Body of pancreas (tissue), 4 donors: ENCODE measurements at regions not wholly inside any gene's neighbourhood (a gene's known extent, or its start where the extent isn't known, plus 50 kb on each side); places are given as distances from the start of the nearest gene placed in this dataset.

Experiments used
- ATAC-seq: fragments of 150-250 bp; one replicate; pipeline ENCODE4 v1.9.1; 2016
- DNase-seq, 4 donors: peaks; one replicate each; pipeline ENCODE4 v3.0.0-alpha.2; 2019
- H3K27ac ChIP-seq, 4 donors: fragments of 200-600 bp; sonication (generic); 1 replicate in 3 of 4; 2 replicates in 1 of 4; pipeline versions ENCODE4 v1.5.1 to v1.6.1; 2016 to 2019; ENCODE audit warnings: mild to moderate bottlenecking in 1 of 4, mixed read lengths in 1 of 4, moderate library complexity in 1 of 4
- H3K27me3 ChIP-seq, 2 donors: fragments of 200-600 bp; sonication (generic); one replicate each; pipeline ENCODE4 v1.6.0; 2016; ENCODE audit warnings: mild to moderate bottlenecking in 1 of 2
- H3K36me3 ChIP-seq, 2 donors: fragments of 200-600 bp; sonication (generic); replicated peaks in 1 of 2; 2 replicates each; pipeline ENCODE4 v1.5.1; 2016; ENCODE audit warnings: low read depth in 2 of 2; ENCODE audit not compliant: insufficient read depth in 1 of 2
- H3K4me1 ChIP-seq: fragments of 200-600 bp; sonication (generic); one replicate; pipeline ENCODE4 v1.6.0; 2016
- H3K4me3 ChIP-seq, 2 donors: fragments of 200-600 bp; sonication (generic); 1 replicate in 1 of 2; 2 replicates in 1 of 2; pipeline ENCODE4 v1.5.1; 2016 to 2019
- H3K9me3 ChIP-seq, 3 donors: fragments of 200-600 bp; sonication (generic); 1 replicate in 2 of 3; 2 replicates in 1 of 3; pipeline ENCODE4 v1.5.1; 2016
- POLR2A ChIP-seq, 3 donors: fragments of 450-650 bp; IDR thresholded peaks; one replicate each; pipeline ENCODE4 v1.6.1; 2016; ENCODE audit warnings: antibody characterized with exemption in 3 of 3, mild to moderate bottlenecking in 2 of 3
- WGBS, 2 donors: methylation state at CpG; one replicate each; pipeline ENCODE4 v1.1.5; 2017; 5-methylcytosine and 5-hydroxymethylcytosine counted together
- intact Hi-C: fragments of 100-400 bp; cut with DNase I; formaldehyde crosslinking; loops from one replicate; pipeline ENCODE4 v1.15.1; 2023
- TF ChIP-seq, protein P1 (sequence below), 7 experiments: fragments of 450-650 bp in 4 of 7; fragments of 200-600 bp in 3 of 7; sonication (generic) in 3 of 7; IDR thresholded peaks; one replicate each; pipeline ENCODE4 v1.5.1; 2016 to 2019; ENCODE audit warnings: antibody characterized with exemption in 7 of 7

DNA sequence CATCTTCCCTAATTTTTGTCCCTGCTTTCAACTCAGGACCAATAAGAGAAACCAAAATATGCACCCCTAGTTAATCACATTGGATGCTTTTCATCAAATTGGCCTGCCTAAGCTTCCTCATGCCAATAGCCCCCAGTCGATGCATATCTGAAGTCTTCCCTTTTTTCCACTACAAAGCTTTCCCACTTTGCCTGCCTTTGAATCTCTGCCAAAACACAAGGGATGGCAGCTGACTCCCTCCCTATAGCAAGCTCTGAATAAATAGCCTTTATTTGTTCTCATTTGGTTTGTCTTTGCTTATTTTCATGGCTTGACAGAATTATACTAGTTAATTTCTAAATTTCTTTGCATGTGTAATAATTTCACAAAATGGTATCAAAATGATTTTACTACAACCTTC is 621.2 kb downstream of the MBD2 start:
- intact Hi-C loops = no loop called here
- Histone ChIP-seq H3K4me1 (no peaks in the 10 kb centered on the region), H3K27ac (no peak overlapping the region), H3K9me3 (no peaks in the 10 kb centered on the region), H3K4me3 (no peak overlapping the region), H3K27me3 (no peaks in the 10 kb centered on the region), H3K36me3 (no peaks in the 10 kb centered on the region)
- TF ChIP-seq POLR2A (IDR thresholded peaks at IDR 0.05) = no peak
- TF ChIP-seq, protein P1, sequence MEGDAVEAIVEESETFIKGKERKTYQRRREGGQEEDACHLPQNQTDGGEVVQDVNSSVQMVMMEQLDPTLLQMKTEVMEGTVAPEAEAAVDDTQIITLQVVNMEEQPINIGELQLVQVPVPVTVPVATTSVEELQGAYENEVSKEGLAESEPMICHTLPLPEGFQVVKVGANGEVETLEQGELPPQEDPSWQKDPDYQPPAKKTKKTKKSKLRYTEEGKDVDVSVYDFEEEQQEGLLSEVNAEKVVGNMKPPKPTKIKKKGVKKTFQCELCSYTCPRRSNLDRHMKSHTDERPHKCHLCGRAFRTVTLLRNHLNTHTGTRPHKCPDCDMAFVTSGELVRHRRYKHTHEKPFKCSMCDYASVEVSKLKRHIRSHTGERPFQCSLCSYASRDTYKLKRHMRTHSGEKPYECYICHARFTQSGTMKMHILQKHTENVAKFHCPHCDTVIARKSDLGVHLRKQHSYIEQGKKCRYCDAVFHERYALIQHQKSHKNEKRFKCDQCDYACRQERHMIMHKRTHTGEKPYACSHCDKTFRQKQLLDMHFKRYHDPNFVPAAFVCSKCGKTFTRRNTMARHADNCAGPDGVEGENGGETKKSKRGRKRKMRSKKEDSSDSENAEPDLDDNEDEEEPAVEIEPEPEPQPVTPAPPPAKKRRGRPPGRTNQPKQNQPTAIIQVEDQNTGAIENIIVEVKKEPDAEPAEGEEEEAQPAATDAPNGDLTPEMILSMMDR (IDR thresholded peaks at IDR 0.05) = no peak
- 17 to 25% methylated on average over 1 of the region's 1 CpG for WGBS, 2 donors
- DNase-seq (no peak), ATAC-seq (no peak)

DNA sequence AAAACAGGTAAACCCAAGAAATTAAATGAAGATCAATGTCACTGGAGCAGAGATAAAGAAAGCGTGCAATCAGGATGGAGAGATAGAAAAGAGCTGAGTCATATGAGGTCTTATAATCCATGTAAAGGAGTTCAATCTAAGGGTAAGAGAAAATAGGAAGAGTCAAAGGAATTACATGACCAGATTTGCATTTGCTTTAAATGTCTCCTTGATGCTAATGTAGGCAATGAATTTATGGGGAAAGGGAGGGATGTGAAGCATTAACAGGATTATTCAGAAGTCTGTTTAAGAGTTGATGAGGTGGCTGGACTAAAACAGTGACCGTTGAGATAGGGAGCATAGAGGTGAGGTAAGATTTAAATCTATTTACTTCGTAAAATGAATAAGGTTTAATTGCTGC is 623.1 kb downstream of the MBD2 start:
- no peaks in the 10 kb centered on the region for H3K36me3 ChIP-seq
- H3K4me1 ChIP-seq = no peaks in the 10 kb centered on the region
- ATAC-seq = no peak
- no peaks in the 10 kb centered on the region for H3K27me3 ChIP-seq
- 48 to 59% methylated on average over 3 of the region's 3 CpGs for WGBS, 2 donors
- intact Hi-C loops = no loop called here
- no peak overlapping the region for H3K27ac ChIP-seq
- no peak for DNase-seq
- H3K9me3 ChIP-seq = no peaks in the 10 kb centered on the region
- TF ChIP-seq, protein P1 (IDR thresholded peaks at IDR 0.05) = no peak
- no peak overlapping the region for H3K4me3 ChIP-seq

DNA sequence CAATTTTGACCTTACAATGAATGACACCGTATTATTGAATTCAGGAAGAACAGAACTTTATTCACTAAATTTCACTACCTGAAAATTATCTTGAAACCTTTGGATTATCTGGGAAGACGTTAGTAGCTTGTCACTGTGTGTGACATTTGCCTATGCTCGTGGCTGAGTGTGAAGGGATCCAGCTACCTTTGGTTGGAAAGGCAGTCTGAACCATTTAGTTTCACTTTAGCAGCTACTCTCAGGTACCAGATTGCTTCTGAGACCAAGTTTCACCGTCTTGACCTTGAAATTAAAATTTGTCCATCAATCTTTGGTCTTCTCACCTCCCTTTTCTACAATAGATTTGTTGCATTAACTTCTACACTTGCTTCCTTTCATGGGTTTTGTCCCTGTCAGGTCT is 637.5 kb downstream of the MBD2 start:
- intact Hi-C loops = no loop called here
- ATAC-seq (no peak), DNase-seq (no peak)
- no peaks in the 10 kb centered on the region for H3K4me1 ChIP-seq
- H3K9me3 ChIP-seq = no peaks in the 10 kb centered on the region
- no peak overlapping the region for H3K4me3 ChIP-seq
- H3K36me3 ChIP-seq = no peaks in the 10 kb centered on the region
- no peak overlapping the region for H3K27ac ChIP-seq
- no peaks in the 10 kb centered on the region for H3K27me3 ChIP-seq
- WGBS, 2 donors = 45 to 48% methylated on average over 4 of the region's 4 CpGs
- TF ChIP-seq POLR2A (IDR thresholded peaks at IDR 0.05) = no peak
- TF ChIP-seq, protein P1 (IDR thresholded peaks at IDR 0.05) = no peak
